Naive thymus-derived CD4-positive, alpha-beta T cell (primary cell): ENCODE measurements at regions not wholly inside any gene's neighbourhood (a gene's known extent, or its start where the extent isn't known, plus 50 kb on each side); places are given as distances from the start of the nearest gene placed in this dataset.

Experiments
- ATAC-seq: fragments of 150-1000 bp; cut with Tn5 transposase; 2 replicates; pipeline ENCODE4 v1.10.0; 2021; ENCODE audit warnings: mild to moderate bottlenecking, moderate library complexity
- CTCF ChIA-PET: fragments of 350-600 bp; sonication (Branson Sonifier 250); formaldehyde crosslinking; loops from one replicate; lab custom pipeline; 2021; ENCODE audit warnings: antibody characterized with exemption; lab: Charles Lee
- POLR2A ChIA-PET: fragments of 350-600 bp; sonication (Branson Sonifier 250); formaldehyde crosslinking; loops from one replicate; lab custom pipeline; 2021; ENCODE audit warnings: antibody characterized with exemption, inconsistent platforms; lab: Charles Lee
- DNase-seq, 9 donors: peaks; one replicate each; pipeline versions ENCODE4 v3.0.0 to v3.0.0-alpha.2; 2020 to 2022; ENCODE audit warnings: mixed read lengths in 1 of 9
- H3K27ac ChIP-seq: one replicate; pipeline ENCODE4 v1.7.0; 2013; ENCODE audit warnings: mild to moderate bottlenecking, low read depth, low read length, moderate library complexity
- H3K27me3 ChIP-seq, 2 donors: one replicate each; pipeline ENCODE4 v1.7.0; 2013; ENCODE audit warnings: low read length in 2 of 2, mild to moderate bottlenecking in 2 of 2, moderate library complexity in 2 of 2; ENCODE audit not compliant: control insufficient read depth in 2 of 2, insufficient read depth in 2 of 2
- H3K36me3 ChIP-seq, 3 experiments: 1 replicate in 2 of 3; 2 replicates in 1 of 3; pipeline ENCODE4 v1.7.0; 2013; ENCODE audit warnings: low read length in 3 of 3, mild to moderate bottlenecking in 3 of 3, moderate library complexity in 1 of 3; ENCODE audit not compliant: insufficient read depth in 3 of 3, control insufficient read depth in 2 of 3
- H3K4me1 ChIP-seq, 2 donors: one replicate each; pipeline ENCODE4 v1.7.0; 2013; ENCODE audit warnings: low read length in 2 of 2, mild to moderate bottlenecking in 2 of 2, moderate library complexity in 1 of 2; ENCODE audit not compliant: control insufficient read depth in 2 of 2, insufficient read depth in 2 of 2
- H3K4me3 ChIP-seq: 2 replicates; pipeline ENCODE4 v1.7.0; 2013; ENCODE audit warnings: mild to moderate bottlenecking, low read length
- H3K9me3 ChIP-seq, 3 experiments: 1 replicate in 2 of 3; 2 replicates in 1 of 3; pipeline ENCODE4 v1.7.0; 2013; ENCODE audit warnings: low read length in 3 of 3; ENCODE audit not compliant: control insufficient read depth in 2 of 3
- H3K27ac Mint-ChIP-seq, 9 donors: one replicate each; pipeline ENCODE4 v1.8.0; 2020 to 2022; ENCODE audit warnings: mixed read lengths in 9 of 9, mild to moderate bottlenecking in 8 of 9, moderate library complexity in 5 of 9, inconsistent platforms in 2 of 9
- H3K27me3 Mint-ChIP-seq, 5 donors: one replicate each; pipeline ENCODE4 v1.8.0; 2021 to 2022; ENCODE audit warnings: mixed read lengths in 5 of 5, mild to moderate bottlenecking in 1 of 5
- H3K36me3 Mint-ChIP-seq, 5 donors: one replicate each; pipeline ENCODE4 v1.8.0; 2020 to 2022; ENCODE audit warnings: mixed read lengths in 5 of 5, mild to moderate bottlenecking in 3 of 5, inconsistent platforms in 1 of 5
- H3K4me1 Mint-ChIP-seq, 7 donors: one replicate each; pipeline ENCODE4 v1.8.0; 2020 to 2022; ENCODE audit warnings: mixed read lengths in 7 of 7, mild to moderate bottlenecking in 3 of 7, inconsistent platforms in 1 of 7
- H3K4me3 Mint-ChIP-seq, 10 donors: one replicate each; pipeline ENCODE4 v1.8.0; 2020 to 2022; ENCODE audit warnings: mild to moderate bottlenecking in 10 of 10, mixed read lengths in 10 of 10, moderate library complexity in 6 of 10, inconsistent platforms in 2 of 10
- H3K9me3 Mint-ChIP-seq, 11 donors: one replicate each; pipeline ENCODE4 v1.8.0; 2020 to 2022; ENCODE audit warnings: mixed read lengths in 11 of 11, mild to moderate bottlenecking in 4 of 11, inconsistent platforms in 1 of 11, moderate library complexity in 1 of 11
- intact Hi-C, 2 donors: fragments of 100-400 bp; cut with micrococcal nuclease; formaldehyde crosslinking; loops; one replicate each; pipeline ENCODE4 v1.15.1; 2023

- H3K4me3 ChIP-seq, result no peak overlapping the region
- Mint-ChIP-seq H3K27me3 (no peaks in the 10 kb centered on the region), H3K4me3 (no peak overlapping the region), H3K4me1 (no peaks in the 10 kb centered on the region), H3K27ac (no peak overlapping the region), H3K36me3 (no peaks in the 10 kb centered on the region), H3K9me3 (peaks cover 3 to 27% (median 7%) of the 10 kb centered on the region in 11 donors)
- CTCF ChIA-PET, result no interaction called here
- no peaks in the 10 kb centered on the region for H3K4me1 ChIP-seq
- no peak overlapping the region for H3K27ac ChIP-seq
- H3K9me3 ChIP-seq, result no peaks in the 10 kb centered on the region
- H3K36me3 ChIP-seq, result no peaks in the 10 kb centered on the region
- DNase-seq (no peak), ATAC-seq (no peak)
- no peaks in the 10 kb centered on the region for H3K27me3 ChIP-seq
- POLR2A ChIA-PET, result no interaction called here
- intact Hi-C loops, result no loop called here
These were observed 317.8 kb downstream of the PRDM9 start for GRCh38 chr5:23825196-23825595.

- no peak overlapping the region for H3K4me3 ChIP-seq
- ChIA-PET POLR2A (no interaction called here), CTCF (no interaction called here)
- H3K4me3 Mint-ChIP-seq, result no peak overlapping the region
- no peaks in the 10 kb centered on the region for H3K36me3 Mint-ChIP-seq
- H3K27ac Mint-ChIP-seq, result no peak overlapping the region
- DNase-seq (no peak), ATAC-seq (no peak)
- H3K27me3 ChIP-seq, result no peaks in the 10 kb centered on the region
- no peak overlapping the region for H3K27ac ChIP-seq
- intact Hi-C loops, result no loop called here
- H3K4me1 Mint-ChIP-seq, result no peaks in the 10 kb centered on the region
- H3K27me3 Mint-ChIP-seq, result no peaks in the 10 kb centered on the region
- no peaks in the 10 kb centered on the region for H3K9me3 ChIP-seq
- no peaks in the 10 kb centered on the region for H3K4me1 ChIP-seq
- no peaks in the 10 kb centered on the region for H3K36me3 ChIP-seq
- peaks cover 0 to 34% (median 9%) of the 10 kb centered on the region in 11 donors for H3K9me3 Mint-ChIP-seq
These were observed 332.7 kb downstream of the PRDM9 start for GRCh38 chr5:23840083-23840482.

- H3K27me3 ChIP-seq, result no peaks in the 10 kb centered on the region
- Mint-ChIP-seq H3K27me3 (no peaks in the 10 kb centered on the region), H3K4me3 (no peak overlapping the region), H3K4me1 (no peaks in the 10 kb centered on the region), H3K27ac (no peak overlapping the region), H3K36me3 (no peaks in the 10 kb centered on the region), H3K9me3 (peaks cover 0 to 24% (median 9%) of the 10 kb centered on the region in 11 donors)
- intact Hi-C loops, result no loop called here
- H3K9me3 ChIP-seq, result peaks cover 0 to 8% (median 0%) of the 10 kb centered on the region in 3 experiments
- DNase-seq, result no peak
- H3K36me3 ChIP-seq, result no peaks in the 10 kb centered on the region
- ChIA-PET POLR2A (no interaction called here), CTCF (no interaction called here)
- no peak for ATAC-seq
- no peak overlapping the region for H3K4me3 ChIP-seq
- no peaks in the 10 kb centered on the region for H3K4me1 ChIP-seq
- H3K27ac ChIP-seq, result no peak overlapping the region
These were observed 357.4 kb downstream of the PRDM9 start for GRCh38 chr5:23864786-23865185.

- ChIA-PET POLR2A (no interaction called here), CTCF (no interaction called here)
- H3K36me3 Mint-ChIP-seq, result no peaks in the 10 kb centered on the region
- H3K9me3 Mint-ChIP-seq, result peaks cover 0 to 12% (median 3%) of the 10 kb centered on the region in 11 donors
- intact Hi-C loops, result no loop called here
- H3K36me3 ChIP-seq, result no peaks in the 10 kb centered on the region
- no peaks in the 10 kb centered on the region for H3K4me1 Mint-ChIP-seq
- no peak overlapping the region for H3K27ac ChIP-seq
- no peaks in the 10 kb centered on the region for H3K27me3 ChIP-seq
- no peak overlapping the region for H3K27ac Mint-ChIP-seq
- no peaks in the 10 kb centered on the region for H3K27me3 Mint-ChIP-seq
- H3K9me3 ChIP-seq, result peaks cover 0 to 3% (median 0%) of the 10 kb centered on the region in 3 experiments
- no peak overlapping the region for H3K4me3 ChIP-seq
- ATAC-seq, result no peak
- H3K4me3 Mint-ChIP-seq, result no peak overlapping the region
- DNase-seq, result no peak
- H3K4me1 ChIP-seq, result no peaks in the 10 kb centered on the region
These were observed 370.4 kb downstream of the PRDM9 start for GRCh38 chr5:23877847-23878246.

GRCh38 chr5:23884405-23885031, 377.1 kb downstream of the PRDM9 start:
- Mint-ChIP-seq H3K27me3 (no peaks in the 10 kb centered on the region), H3K4me1 (no peaks in the 10 kb centered on the region), H3K36me3 (no peaks in the 10 kb centered on the region), H3K9me3 (peaks cover 0 to 22% (median 5%) of the 10 kb centered on the region in 11 donors), H3K4me3 (no peak overlapping the region), H3K27ac (no peak overlapping the region)
- no peak for ATAC-seq
- Histone ChIP-seq H3K9me3 (no peaks in the 10 kb centered on the region), H3K4me3 (no peak overlapping the region), H3K27ac (no peak overlapping the region), H3K36me3 (no peaks in the 10 kb centered on the region), H3K4me1 (no peaks in the 10 kb centered on the region), H3K27me3 (no peaks in the 10 kb centered on the region)
- POLR2A ChIA-PET, result no interaction called here
- CTCF ChIA-PET, result no interaction called here
- intact Hi-C loops, result no loop called here
- no peak for DNase-seq

GRCh38 chr5:23893561-23893960, 386.2 kb downstream of the PRDM9 start:
- Histone ChIP-seq H3K27ac (no peak overlapping the region), H3K27me3 (no peaks in the 10 kb centered on the region), H3K36me3 (no peaks in the 10 kb centered on the region), H3K4me3 (no peak overlapping the region), H3K4me1 (no peaks in the 10 kb centered on the region), H3K9me3 (no peaks in the 10 kb centered on the region)
- Mint-ChIP-seq H3K27ac (no peak overlapping the region), H3K4me1 (no peaks in the 10 kb centered on the region), H3K4me3 (no peak overlapping the region), H3K27me3 (no peaks in the 10 kb centered on the region), H3K36me3 (no peaks in the 10 kb centered on the region), H3K9me3 (peaks cover 0 to 30% (median 6%) of the 10 kb centered on the region in 11 donors)
- no peak for DNase-seq
- ChIA-PET POLR2A (no interaction called here), CTCF (no interaction called here)
- intact Hi-C loops, result no loop called here
- ATAC-seq, result no peak

GRCh38 chr5:23895614-23896013, 388.2 kb downstream of the PRDM9 start:
- POLR2A ChIA-PET, result no interaction called here
- Histone ChIP-seq H3K4me1 (no peaks in the 10 kb centered on the region), H3K9me3 (no peaks in the 10 kb centered on the region), H3K36me3 (no peaks in the 10 kb centered on the region), H3K27me3 (no peaks in the 10 kb centered on the region), H3K4me3 (no peak overlapping the region), H3K27ac (no peak overlapping the region)
- Mint-ChIP-seq H3K27me3 (no peaks in the 10 kb centered on the region), H3K27ac (no peak overlapping the region), H3K4me3 (no peak overlapping the region), H3K9me3 (peaks cover 0 to 30% (median 6%) of the 10 kb centered on the region in 11 donors), H3K36me3 (no peaks in the 10 kb centered on the region), H3K4me1 (no peaks in the 10 kb centered on the region)
- DNase-seq (no peak), ATAC-seq (no peak)
- CTCF ChIA-PET, result no interaction called here
- intact Hi-C loops, result no loop called here
